ENCODE measurements at regions not wholly inside any gene's neighbourhood (a gene's known extent, or its start where the extent isn't known, plus 50 kb on each side); places are given as distances from the start of the nearest gene placed in this dataset.

DNA sequence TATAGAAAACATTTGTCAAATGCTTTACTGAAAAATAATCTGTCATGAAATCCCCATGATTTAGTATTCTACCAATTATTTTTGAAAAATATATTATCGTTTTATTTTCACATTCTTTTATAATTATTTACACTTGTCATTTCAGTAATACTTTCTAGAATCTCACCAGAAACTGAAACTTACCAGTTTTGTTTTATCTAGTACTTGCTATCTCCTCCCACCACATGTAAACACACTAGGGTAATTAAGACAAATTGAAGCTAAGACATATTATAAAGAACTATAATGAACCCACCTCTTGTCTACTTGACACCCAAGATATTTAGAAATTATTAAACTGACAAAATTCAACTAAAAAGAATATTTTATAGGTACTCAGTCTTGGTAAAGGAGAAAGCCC lies 51.5 kb upstream of the GRM3 start (continued):
- TF ChIP-seq ATF2 (IDR thresholded peaks at IDR 0.05; ENCODE audit: low read length), result no peak
- no peak for TF ChIP-seq EZH2 (IDR thresholded peaks at IDR 0.05; ENCODE audit: low read depth, low read length, severe bottlenecking)
- TF ChIP-seq JUN (IDR thresholded peaks at IDR 0.05; ENCODE audit: low read depth, low read length), result no peak
- no peak for TF ChIP-seq SP1 (IDR thresholded peaks at IDR 0.05; ENCODE audit: low read depth, low read length)

All from H1 (cell line).